ENCODE measurements at regions not wholly inside any gene's neighbourhood (a gene's known extent, or its start where the extent isn't known, plus 50 kb on each side); places are given as distances from the start of the nearest gene placed in this dataset.

DNA sequence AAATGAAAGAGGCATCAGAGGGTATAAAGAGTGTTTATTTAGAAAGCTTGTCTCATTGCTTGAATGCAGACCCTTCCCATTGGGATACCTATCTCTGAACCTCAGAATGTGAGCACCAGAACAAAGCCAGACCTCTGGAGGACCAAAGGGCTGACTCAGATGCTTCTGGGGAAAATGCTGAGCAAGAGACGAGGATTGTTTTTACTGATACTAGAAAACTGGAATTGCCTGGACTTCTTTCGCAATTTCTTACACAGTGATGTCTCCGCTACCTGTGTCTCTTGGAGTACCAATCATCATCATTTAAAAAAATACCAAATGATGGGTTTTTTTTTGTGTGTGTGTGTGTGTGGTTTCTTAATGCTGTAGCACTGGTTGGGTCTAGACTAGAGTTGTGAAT lies 55.6 kb upstream of the CCDC85A start:
- Mint-ChIP-seq H3K27ac (ENCODE audit: unreplicated experiment) (no peak overlapping the region), H3K4me1 (peaks cover 20% of the 10 kb centered on the region), H3K4me3 (no peak overlapping the region), H3K9me3 (no peaks in the 10 kb centered on the region), H3K36me3 (ENCODE audit: low read depth) (no peaks in the 10 kb centered on the region), H3K27me3 (ENCODE audit: low read depth) (no peaks in the 10 kb centered on the region)
- no peak for DNase-seq (ENCODE audit: low read depth, low spot score)
- TF ChIP-seq, protein P1, sequence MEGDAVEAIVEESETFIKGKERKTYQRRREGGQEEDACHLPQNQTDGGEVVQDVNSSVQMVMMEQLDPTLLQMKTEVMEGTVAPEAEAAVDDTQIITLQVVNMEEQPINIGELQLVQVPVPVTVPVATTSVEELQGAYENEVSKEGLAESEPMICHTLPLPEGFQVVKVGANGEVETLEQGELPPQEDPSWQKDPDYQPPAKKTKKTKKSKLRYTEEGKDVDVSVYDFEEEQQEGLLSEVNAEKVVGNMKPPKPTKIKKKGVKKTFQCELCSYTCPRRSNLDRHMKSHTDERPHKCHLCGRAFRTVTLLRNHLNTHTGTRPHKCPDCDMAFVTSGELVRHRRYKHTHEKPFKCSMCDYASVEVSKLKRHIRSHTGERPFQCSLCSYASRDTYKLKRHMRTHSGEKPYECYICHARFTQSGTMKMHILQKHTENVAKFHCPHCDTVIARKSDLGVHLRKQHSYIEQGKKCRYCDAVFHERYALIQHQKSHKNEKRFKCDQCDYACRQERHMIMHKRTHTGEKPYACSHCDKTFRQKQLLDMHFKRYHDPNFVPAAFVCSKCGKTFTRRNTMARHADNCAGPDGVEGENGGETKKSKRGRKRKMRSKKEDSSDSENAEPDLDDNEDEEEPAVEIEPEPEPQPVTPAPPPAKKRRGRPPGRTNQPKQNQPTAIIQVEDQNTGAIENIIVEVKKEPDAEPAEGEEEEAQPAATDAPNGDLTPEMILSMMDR (conservative IDR thresholded peaks at IDR 0.05), result no peak

DNA sequence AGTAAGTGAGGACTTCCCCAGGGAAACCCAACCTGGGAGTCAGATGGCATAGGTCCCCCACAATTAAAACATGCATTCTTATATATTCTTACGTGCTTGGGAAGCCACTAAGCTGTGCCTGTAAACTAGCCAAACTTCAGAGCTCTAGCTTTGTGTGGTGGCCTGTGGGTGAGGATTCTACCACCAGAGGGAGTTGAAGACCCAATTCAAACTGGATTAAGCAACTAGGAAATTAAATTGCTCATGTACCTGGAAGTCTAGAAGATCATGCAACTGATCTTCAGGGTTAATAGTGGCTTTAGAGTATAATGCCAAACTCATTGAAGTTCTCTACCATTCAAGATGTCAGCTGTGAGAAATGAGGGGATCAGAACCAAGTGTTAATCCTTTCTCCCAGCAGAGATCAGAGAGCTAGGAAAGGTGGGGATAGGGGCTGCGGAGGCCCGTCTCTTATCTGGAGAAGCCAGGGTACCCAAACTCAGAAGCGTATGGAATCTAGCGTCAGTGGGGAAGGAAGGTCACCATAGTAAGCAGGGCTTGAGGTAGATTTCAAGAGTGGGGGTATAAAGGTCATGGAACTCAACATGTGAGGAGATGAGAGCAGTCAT lies 53.2 kb upstream of the CCDC85A start:
- DNase-seq (ENCODE audit: low read depth, low spot score), result no peak
- H3K4me1 Mint-ChIP-seq, result peaks cover 20% of the 10 kb centered on the region
- H3K36me3 Mint-ChIP-seq (ENCODE audit: low read depth), result no peaks in the 10 kb centered on the region
- H3K9me3 Mint-ChIP-seq, result no peaks in the 10 kb centered on the region
- no peak overlapping the region for H3K27ac Mint-ChIP-seq (ENCODE audit: unreplicated experiment)
- TF ChIP-seq, protein P1 (conservative IDR thresholded peaks at IDR 0.05), result peak; percentile 74
- H3K27me3 Mint-ChIP-seq (ENCODE audit: low read depth), result no peaks in the 10 kb centered on the region
- no peak overlapping the region for H3K4me3 Mint-ChIP-seq

DNA sequence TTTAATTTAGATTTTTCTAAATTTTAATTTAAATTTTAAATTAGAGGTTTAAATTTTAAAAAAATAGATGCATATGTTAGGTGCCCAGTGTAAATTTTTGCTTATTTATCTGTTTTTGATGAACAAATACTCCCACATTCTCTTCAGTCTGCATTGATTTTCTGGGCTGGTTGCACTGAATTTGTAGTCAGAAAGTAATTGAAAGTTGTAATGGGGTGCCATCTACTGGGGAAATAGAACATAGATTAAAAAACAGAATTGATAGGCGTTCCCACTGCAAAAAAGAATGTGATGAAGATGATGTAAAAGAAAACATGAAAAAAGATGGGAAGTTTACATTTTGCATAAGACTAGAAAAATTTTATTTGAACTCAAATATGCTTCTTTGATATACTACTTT lies 51.7 kb upstream of the CCDC85A start:
- Mint-ChIP-seq H3K27ac (ENCODE audit: unreplicated experiment) (no peak overlapping the region), H3K4me3 (no peak overlapping the region), H3K36me3 (ENCODE audit: low read depth) (no peaks in the 10 kb centered on the region), H3K4me1 (peaks cover 16% of the 10 kb centered on the region), H3K9me3 (no peaks in the 10 kb centered on the region), H3K27me3 (ENCODE audit: low read depth) (no peaks in the 10 kb centered on the region)
- no peak for DNase-seq (ENCODE audit: low read depth, low spot score)
- TF ChIP-seq, protein P1 (conservative IDR thresholded peaks at IDR 0.05), result peak; percentile 77

DNA sequence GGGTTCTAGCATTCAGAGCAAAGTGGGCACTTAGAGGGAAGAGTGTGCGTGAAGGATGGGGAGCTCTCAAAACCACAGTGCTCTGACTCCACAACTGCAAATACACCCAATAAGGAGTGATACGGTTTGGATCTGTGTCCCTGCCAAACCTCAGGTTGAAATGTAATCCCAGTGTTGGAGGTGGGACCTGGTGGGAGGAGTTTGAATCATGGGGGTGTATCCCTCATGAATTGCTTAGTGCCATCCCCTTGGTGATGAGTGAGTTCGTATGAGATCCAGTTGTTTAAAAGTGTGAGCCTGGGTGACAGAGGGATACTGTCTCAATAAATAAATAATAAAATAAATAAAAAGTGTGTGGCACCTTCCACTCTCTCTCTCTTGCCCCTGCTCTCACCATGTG lies 50.3 kb upstream of the CCDC85A start:
- peak overlapping the region; percentile 87 for H3K27ac Mint-ChIP-seq (ENCODE audit: unreplicated experiment)
- no peaks in the 10 kb centered on the region for H3K27me3 Mint-ChIP-seq (ENCODE audit: low read depth)
- no peaks in the 10 kb centered on the region for H3K9me3 Mint-ChIP-seq
- TF ChIP-seq, protein P1 (conservative IDR thresholded peaks at IDR 0.05), result no peak
- peaks cover 5% of the 10 kb centered on the region for H3K4me1 Mint-ChIP-seq
- H3K36me3 Mint-ChIP-seq (ENCODE audit: low read depth), result no peaks in the 10 kb centered on the region
- no peak for DNase-seq (ENCODE audit: low read depth, low spot score)
- no peak overlapping the region for H3K4me3 Mint-ChIP-seq

DNA sequence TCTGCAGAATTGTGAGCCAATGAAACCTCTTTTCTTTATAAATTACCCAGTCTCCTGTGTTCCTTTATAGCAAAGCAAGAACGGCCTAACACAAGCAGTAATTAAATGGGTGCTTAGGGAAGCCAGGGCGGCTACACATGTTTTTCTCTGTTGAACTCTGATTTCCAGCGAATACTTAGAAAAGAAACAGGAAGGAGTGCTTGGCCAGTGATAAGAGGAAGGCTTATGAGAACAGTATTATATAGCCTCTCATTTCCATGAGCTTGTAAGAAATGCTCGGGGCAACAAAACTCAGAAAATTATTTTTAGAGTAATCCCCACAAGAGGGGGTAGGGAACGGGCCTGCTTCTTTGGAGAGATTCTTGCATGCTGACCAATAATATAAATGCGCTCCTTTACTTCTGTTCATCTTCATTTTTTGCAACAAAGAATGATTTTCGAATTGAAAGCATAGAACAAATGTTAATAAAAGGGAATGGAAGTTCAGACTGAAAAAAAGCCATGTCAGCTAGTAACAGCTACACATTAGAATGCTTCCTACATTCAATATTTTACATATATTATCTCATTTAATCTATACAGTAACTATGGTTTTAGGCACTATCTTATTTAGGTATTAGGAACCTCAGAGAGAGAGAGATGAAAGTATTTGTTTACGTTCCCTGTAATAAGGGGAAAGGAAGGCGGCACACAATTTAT lies 49.7 kb upstream of the CCDC85A start:
- Mint-ChIP-seq H3K9me3 (no peaks in the 10 kb centered on the region), H3K4me3 (no peak overlapping the region), H3K27me3 (ENCODE audit: low read depth) (no peaks in the 10 kb centered on the region), H3K36me3 (ENCODE audit: low read depth) (no peaks in the 10 kb centered on the region), H3K4me1 (peaks cover 5% of the 10 kb centered on the region), H3K27ac (ENCODE audit: unreplicated experiment) (peak overlapping the region; percentile 87)
- TF ChIP-seq, protein P1 (conservative IDR thresholded peaks at IDR 0.05), result no peak
- DNase-seq (ENCODE audit: low read depth, low spot score), result no peak

Small RNA genes in the stretch of these regions (microRNA-seq; reads per million reads assigned to microRNA genes)
- gene MIR216A (844 reads per million, percentile 79 among the genes with 10 or more reads in this experiment), gene MIR216B (596 reads per million, percentile 76 among the genes with 10 or more reads in this experiment), gene MIR217 (2,288 reads per million, percentile 87 among the genes with 10 or more reads in this experiment)

Measured in neural crest cell (in vitro differentiated cells).